Endothelial cell of hepatic sinusoid (primary cell): ENCODE measurements at regions not wholly inside any gene's neighbourhood (a gene's known extent, or its start where the extent isn't known, plus 50 kb on each side); places are given as distances from the start of the nearest gene placed in this dataset.
"Not testable (repeated sequence)": the region's sequence is repeated elsewhere in the genome, so short reads cannot be mapped to it uniquely, and the experiment has no call there.

Experiments
- in situ Hi-C: cut with HindIII; loops from 2 replicates; pipeline ENCODE4 v1.10.0; 2017; ENCODE audit warnings: low sequenced_read_pairs

- in situ Hi-C loops = no loop called here
These were observed 670.8 kb downstream of the TFAP2A start for GRCh38 chr6:9744119-9744518.

GRCh38 chr6:9732056-9732455 is 682.8 kb downstream of the TFAP2A start:
- in situ Hi-C loops = no loop called here

GRCh38 chr6:9725776-9726175 is 689.1 kb downstream of the TFAP2A start:
- in situ Hi-C loops = not testable (repeated sequence)

- in situ Hi-C loops = no loop called here
These were observed 697.3 kb downstream of the TFAP2A start for GRCh38 chr6:9717568-9717967.

GRCh38 chr6:9711365-9711764 is 703.5 kb downstream of the TFAP2A start:
- in situ Hi-C loops = no loop called here

- in situ Hi-C loops = no loop called here
These were observed 704.3 kb downstream of the TFAP2A start for GRCh38 chr6:9710574-9710973.

- in situ Hi-C loops = no loop called here
These were observed 706.3 kb downstream of the TFAP2A start for GRCh38 chr6:9708600-9708999.

- in situ Hi-C loops = no loop called here
These were observed 709.9 kb downstream of the TFAP2A start for GRCh38 chr6:9704989-9705388.

GRCh38 chr6:9702914-9703313 is 712.0 kb downstream of the TFAP2A start:
- in situ Hi-C loops = no loop called here

GRCh38 chr6:9699888-9700287 is 715.0 kb downstream of the TFAP2A start:
- in situ Hi-C loops = no loop called here

- in situ Hi-C loops = no loop called here
These were observed 717.5 kb downstream of the TFAP2A start for GRCh38 chr6:9697263-9697931.

- in situ Hi-C loops = no loop called here
These were observed 724.5 kb downstream of the TFAP2A start for GRCh38 chr6:9690388-9690787.

- in situ Hi-C loops = not testable (repeated sequence)
These were observed 734.1 kb downstream of the TFAP2A start for GRCh38 chr6:9680727-9681126.

- in situ Hi-C loops = no loop called here
These were observed 739.8 kb downstream of the TFAP2A start for GRCh38 chr6:9675122-9675521.

- in situ Hi-C loops = no loop called here
These were observed 755.0 kb downstream of the TFAP2A start for GRCh38 chr6:9659848-9660247.

GRCh38 chr6:9657994-9658393 is 756.9 kb downstream of the TFAP2A start:
- in situ Hi-C loops = no loop called here

GRCh38 chr6:9647599-9647998 is 767.3 kb downstream of the TFAP2A start:
- in situ Hi-C loops = no loop called here

- in situ Hi-C loops = no loop called here
These were observed 767.8 kb downstream of the TFAP2A start for GRCh38 chr6:9647071-9647445.

GRCh38 chr6:9646342-9647070 is 768.4 kb downstream of the TFAP2A start:
- in situ Hi-C loops = no loop called here

GRCh38 chr6:9638861-9639260 is 776.0 kb downstream of the TFAP2A start:
- in situ Hi-C loops = no loop called here

GRCh38 chr6:9634776-9635175 is 780.1 kb downstream of the TFAP2A start:
- in situ Hi-C loops = no loop called here

GRCh38 chr6:9632026-9632425 is 782.8 kb downstream of the TFAP2A start:
- in situ Hi-C loops = no loop called here

GRCh38 chr6:9628819-9629218 is 786.1 kb downstream of the TFAP2A start:
- in situ Hi-C loops = no loop called here
